SU-DHL-6 (cell line): ENCODE measurements at regions not wholly inside any gene's neighbourhood (a gene's known extent, or its start where the extent isn't known, plus 50 kb on each side); places are given as distances from the start of the nearest gene placed in this dataset.

ENCODE experiments used
- H2AFZ ChIP-seq: fragments of 200-600 bp; sonication (generic); 2 replicates; pipeline ENCODE4 v1.6.1; 2014; ENCODE audit warnings: low read depth, mild to moderate bottlenecking, moderate library complexity, mixed read lengths, antibody characterized with exemption, low read length; ENCODE audit not compliant: severe bottlenecking
- H3F3A ChIP-seq: fragments of 200-600 bp; shearing (Covaris generic); 2 replicates; pipeline ENCODE4 v1.6.0; 2016; ENCODE audit warnings: antibody characterized with exemption, mild to moderate bottlenecking; ENCODE audit not compliant: insufficient read depth
- H3K27ac ChIP-seq: fragments of 200-600 bp; sonication (generic); 2 replicates; pipeline ENCODE4 v1.5.1; 2016; ENCODE audit warnings: low read depth, mild to moderate bottlenecking, low read length, moderate library complexity, mixed read lengths
- H3K27me3 ChIP-seq: fragments of 200-600 bp; sonication (generic), shearing (Covaris generic); 2 replicates; pipeline ENCODE4 v1.6.0; 2014; ENCODE audit warnings: mild to moderate bottlenecking, low read length
- H3K36me3 ChIP-seq: fragments of 200-600 bp; sonication (generic); 2 replicates; pipeline ENCODE4 v1.6.1; 2014; ENCODE audit warnings: mild to moderate bottlenecking, low read length, mixed read lengths
- H3K4me2 ChIP-seq: fragments of 300-600, 200-600 bp; shearing (Covaris generic), sonication (generic); 2 replicates; pipeline ENCODE4 v1.6.0; 2014; ENCODE audit warnings: low read length, low read depth, mild to moderate bottlenecking; ENCODE audit not compliant: poor library complexity, severe bottlenecking
- H3K4me3 ChIP-seq: fragments of 200-600 bp; sonication (generic); 2 replicates; pipeline ENCODE4 v1.5.1; 2014; ENCODE audit warnings: antibody characterized with exemption, low read length, mild to moderate bottlenecking, mixed read lengths; ENCODE audit not compliant: insufficient read depth, poor library complexity, severe bottlenecking
- H3K79me2 ChIP-seq: fragments of 200-600 bp; sonication (generic); 2 replicates; pipeline ENCODE4 v1.6.1; 2014; ENCODE audit warnings: mild to moderate bottlenecking, low read length, moderate library complexity; ENCODE audit not compliant: insufficient read depth
- H3K9ac ChIP-seq: fragments of 200-600 bp; sonication (generic); 2 replicates; pipeline ENCODE4 v1.7.0; 2014; ENCODE audit warnings: mild to moderate bottlenecking, low read length
- H3K9me2 ChIP-seq: fragments of 200-600 bp; sonication (generic); replicated peaks from 2 replicates; pipeline ENCODE4 v1.6.1; 2014; ENCODE audit warnings: low read length; ENCODE audit not compliant: insufficient read depth
- H3K9me3 ChIP-seq: fragments of 200-600 bp; sonication (generic); 2 replicates; pipeline ENCODE4 v1.6.1; 2014; ENCODE audit warnings: low read length, mixed read lengths; ENCODE audit not compliant: insufficient read depth
- H4K20me1 ChIP-seq: fragments of 200-600 bp; sonication (generic); 2 replicates; pipeline ENCODE4 v1.6.1; 2014; ENCODE audit warnings: low read depth, mild to moderate bottlenecking, antibody characterized with exemption, low read length, moderate library complexity, mixed read lengths
- CTCF ChIP-seq: fragments of 200-600 bp; sonication (generic); IDR thresholded peaks from one replicate; pipeline ENCODE4 v1.5.1; 2017; ENCODE audit warnings: antibody characterized with exemption, mild to moderate bottlenecking, low read length, moderate library complexity; ENCODE audit not compliant: insufficient read depth, poor library complexity, severe bottlenecking
- EZH2phosphoT487 ChIP-seq: fragments of 200-600 bp; sonication (generic), shearing (Covaris generic); conservative IDR thresholded peaks from 2 replicates; pipeline ENCODE4 v1.6.1; 2018; ENCODE audit warnings: mild to moderate bottlenecking, antibody characterized with exemption, low read length, moderate library complexity, mixed read lengths

GRCh38 chr18:42310956-42311355 is 355.9 kb downstream of the PIK3C3 start:
- Histone ChIP-seq H3K4me2 (no peak overlapping the region), H3K9me2 (no peaks in the 10 kb centered on the region), H3K9ac (no peak overlapping the region), H2AFZ (no peak overlapping the region), H3K79me2 (no peaks in the 10 kb centered on the region), H3K36me3 (no peaks in the 10 kb centered on the region), H3K4me3 (no peak overlapping the region), H4K20me1 (no peaks in the 10 kb centered on the region), H3K9me3 (no peaks in the 10 kb centered on the region), H3F3A (no peaks in the 10 kb centered on the region), H3K27ac (no peak overlapping the region), H3K27me3 (no peaks in the 10 kb centered on the region)
- TF ChIP-seq CTCF (no peak), EZH2phosphoT487 (no peak)

- H3K4me3 ChIP-seq, result no peak overlapping the region
- no peaks in the 10 kb centered on the region for H3K9me3 ChIP-seq
- TF ChIP-seq CTCF, result no peak
- TF ChIP-seq EZH2phosphoT487, result no peak
- no peaks in the 10 kb centered on the region for H3K79me2 ChIP-seq
- H3F3A ChIP-seq, result no peaks in the 10 kb centered on the region
- no peaks in the 10 kb centered on the region for H3K9me2 ChIP-seq
- H3K27ac ChIP-seq, result no peak overlapping the region
- no peak overlapping the region for H2AFZ ChIP-seq
- no peak overlapping the region for H3K9ac ChIP-seq
- H3K27me3 ChIP-seq, result no peaks in the 10 kb centered on the region
- no peaks in the 10 kb centered on the region for H3K36me3 ChIP-seq
- no peak overlapping the region for H3K4me2 ChIP-seq
- no peaks in the 10 kb centered on the region for H4K20me1 ChIP-seq
Measured at GRCh38 chr18:42326752-42327151, 371.7 kb downstream of the PIK3C3 start.

GRCh38 chr18:42328931-42329330 is 373.9 kb downstream of the PIK3C3 start:
- H2AFZ ChIP-seq, result no peak overlapping the region
- H3K4me2 ChIP-seq, result no peak overlapping the region
- no peaks in the 10 kb centered on the region for H3K27me3 ChIP-seq
- no peaks in the 10 kb centered on the region for H3K9me2 ChIP-seq
- no peak overlapping the region for H3K4me3 ChIP-seq
- H3K36me3 ChIP-seq, result no peaks in the 10 kb centered on the region
- H3F3A ChIP-seq, result no peaks in the 10 kb centered on the region
- no peak overlapping the region for H3K27ac ChIP-seq
- TF ChIP-seq EZH2phosphoT487, result no peak
- no peak for TF ChIP-seq CTCF
- H3K79me2 ChIP-seq, result no peaks in the 10 kb centered on the region
- no peak overlapping the region for H3K9ac ChIP-seq
- no peaks in the 10 kb centered on the region for H4K20me1 ChIP-seq
- no peaks in the 10 kb centered on the region for H3K9me3 ChIP-seq

- H3K79me2 ChIP-seq, result no peaks in the 10 kb centered on the region
- no peak overlapping the region for H3K27ac ChIP-seq
- no peaks in the 10 kb centered on the region for H3K27me3 ChIP-seq
- H3K9me2 ChIP-seq, result no peaks in the 10 kb centered on the region
- no peak overlapping the region for H3K4me2 ChIP-seq
- H4K20me1 ChIP-seq, result no peaks in the 10 kb centered on the region
- H3K9me3 ChIP-seq, result no peaks in the 10 kb centered on the region
- no peaks in the 10 kb centered on the region for H3F3A ChIP-seq
- H3K4me3 ChIP-seq, result no peak overlapping the region
- no peak for TF ChIP-seq EZH2phosphoT487
- no peak overlapping the region for H3K9ac ChIP-seq
- no peaks in the 10 kb centered on the region for H3K36me3 ChIP-seq
- no peak overlapping the region for H2AFZ ChIP-seq
Measured at GRCh38 chr18:42330296-42330695, 375.3 kb downstream of the PIK3C3 start.
